DOHH2 (cell line): ENCODE measurements at regions not wholly inside any gene's neighbourhood (a gene's known extent, or its start where the extent isn't known, plus 50 kb on each side); places are given as distances from the start of the nearest gene placed in this dataset.
"Not testable (repeated sequence)": the region's sequence is repeated elsewhere in the genome, so short reads cannot be mapped to it uniquely, and the experiment has no call there.

Experiments used
- CTCF ChIP-seq: fragments of 200-600 bp; sonication (generic); IDR thresholded peaks from one replicate; pipeline ENCODE4 v1.5.1; 2014; ENCODE audit warnings: antibody characterized with exemption, mild to moderate bottlenecking, low read depth, low read length; ENCODE audit not compliant: poor library complexity, severe bottlenecking
- EZH2phosphoT487 ChIP-seq: fragments of 200-600 bp; sonication (generic); IDR thresholded peaks from 2 replicates; pipeline ENCODE4 v1.6.1; 2017; ENCODE audit warnings: borderline replicate concordance, mild to moderate bottlenecking, antibody characterized with exemption, low read length, moderate library complexity, mixed read lengths

GRCh38 chr21:10428981-10429534 lies 92.3 kb upstream of the TPTE start:
- not testable (repeated sequence) for TF ChIP-seq EZH2phosphoT487, CTCF
